Breast epithelium (tissue), 3 donors: ENCODE measurements at regions not wholly inside any gene's neighbourhood (a gene's known extent, or its start where the extent isn't known, plus 50 kb on each side); places are given as distances from the start of the nearest gene placed in this dataset.

Experiments
- POLR2A ChIP-seq: fragments of 450-650 bp; IDR thresholded peaks from one replicate; pipeline ENCODE4 v1.6.1; 2016; ENCODE audit warnings: antibody characterized with exemption, mild to moderate bottlenecking, moderate library complexity
- POLR2AphosphoS5 ChIP-seq, 3 donors: sonication (generic); formaldehyde crosslinking; IDR thresholded peaks; one replicate each; pipeline ENCODE4 v1.6.1; 2017; ENCODE audit warnings: antibody characterized with exemption in 3 of 3
- TF ChIP-seq, protein P1 (sequence below), 3 donors: fragments of 450-650 bp; IDR thresholded peaks; one replicate each; pipeline ENCODE4 v1.5.1; 2016 to 2017; ENCODE audit warnings: antibody characterized with exemption in 3 of 3, mild to moderate bottlenecking in 3 of 3, moderate library complexity in 3 of 3

DNA sequence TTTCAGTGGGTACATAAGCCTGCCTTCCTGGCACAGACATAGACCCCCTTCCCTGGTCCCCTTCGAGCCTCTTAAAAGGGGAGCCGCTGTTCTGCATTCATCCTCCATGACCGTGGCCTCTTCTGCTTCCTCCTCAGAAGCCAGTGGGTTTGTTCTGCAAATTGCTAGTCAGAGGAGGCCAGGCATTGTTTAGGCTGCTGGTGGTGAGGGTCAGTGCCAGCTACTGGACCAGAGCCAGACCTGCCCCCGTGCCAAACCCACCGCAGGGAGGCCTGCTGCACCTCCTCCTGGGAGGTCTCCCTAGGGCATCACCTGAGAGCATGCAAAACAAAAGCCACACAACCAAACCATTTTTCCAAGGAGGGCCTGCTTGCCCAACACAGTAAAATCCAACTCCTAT is 178.4 kb downstream of the MIS18A start:
- TF ChIP-seq, protein P1, sequence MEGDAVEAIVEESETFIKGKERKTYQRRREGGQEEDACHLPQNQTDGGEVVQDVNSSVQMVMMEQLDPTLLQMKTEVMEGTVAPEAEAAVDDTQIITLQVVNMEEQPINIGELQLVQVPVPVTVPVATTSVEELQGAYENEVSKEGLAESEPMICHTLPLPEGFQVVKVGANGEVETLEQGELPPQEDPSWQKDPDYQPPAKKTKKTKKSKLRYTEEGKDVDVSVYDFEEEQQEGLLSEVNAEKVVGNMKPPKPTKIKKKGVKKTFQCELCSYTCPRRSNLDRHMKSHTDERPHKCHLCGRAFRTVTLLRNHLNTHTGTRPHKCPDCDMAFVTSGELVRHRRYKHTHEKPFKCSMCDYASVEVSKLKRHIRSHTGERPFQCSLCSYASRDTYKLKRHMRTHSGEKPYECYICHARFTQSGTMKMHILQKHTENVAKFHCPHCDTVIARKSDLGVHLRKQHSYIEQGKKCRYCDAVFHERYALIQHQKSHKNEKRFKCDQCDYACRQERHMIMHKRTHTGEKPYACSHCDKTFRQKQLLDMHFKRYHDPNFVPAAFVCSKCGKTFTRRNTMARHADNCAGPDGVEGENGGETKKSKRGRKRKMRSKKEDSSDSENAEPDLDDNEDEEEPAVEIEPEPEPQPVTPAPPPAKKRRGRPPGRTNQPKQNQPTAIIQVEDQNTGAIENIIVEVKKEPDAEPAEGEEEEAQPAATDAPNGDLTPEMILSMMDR (IDR thresholded peaks at IDR 0.05): no peak
- TF ChIP-seq POLR2A (no peak), POLR2AphosphoS5 (IDR thresholded peaks at IDR 0.05) (no peak)
